A549 (cell line): ENCODE measurements at regions not wholly inside any gene's neighbourhood (a gene's known extent, or its start where the extent isn't known, plus 50 kb on each side); places are given as distances from the start of the nearest gene placed in this dataset.

Source experiments
- E2F6 ChIP-seq: IDR thresholded peaks from 2 replicates; pipeline ENCODE4 v1.6.1; 2012; ENCODE audit warnings: low read depth, borderline replicate concordance
- EP300 ChIP-seq, 2 experiments: fragments of >200 bp; sonication (Bioruptor Twin); formaldehyde crosslinking; IDR thresholded peaks; 2 replicates in 1 of 2; 3 replicates in 1 of 2; pipeline ENCODE4 v1.6.1; 2016 to 2017
- FOSL2 ChIP-seq, 2 experiments: fragments of 450-650 bp in 1 of 2; fragments of >200 bp in 1 of 2; sonication (Bioruptor Twin) in 1 of 2; formaldehyde crosslinking; IDR thresholded peaks; 2 replicates each; pipeline versions ENCODE4 v1.5.0 to v1.6.1; 2016 to 2020; ENCODE audit warnings: mild to moderate bottlenecking in 1 of 2, moderate library complexity in 1 of 2
- KDM1A ChIP-seq: fragments of 200-600 bp; sonication (generic); IDR thresholded peaks from 2 replicates; pipeline ENCODE4 v1.6.1; 2016; ENCODE audit warnings: low read depth, mild to moderate bottlenecking
- ZFP36 ChIP-seq: fragments of 450-650 bp; IDR thresholded peaks from 2 replicates; pipeline ENCODE4 v1.6.1; 2014; ENCODE audit warnings: borderline replicate concordance; ENCODE audit not compliant: partially characterized antibody
- TF ChIP-seq, protein P1 (sequence below): fragments of >200 bp; sonication (Bioruptor Twin); formaldehyde crosslinking; IDR thresholded peaks from 3 replicates; pipeline ENCODE4 v1.5.1; 2016

DNA sequence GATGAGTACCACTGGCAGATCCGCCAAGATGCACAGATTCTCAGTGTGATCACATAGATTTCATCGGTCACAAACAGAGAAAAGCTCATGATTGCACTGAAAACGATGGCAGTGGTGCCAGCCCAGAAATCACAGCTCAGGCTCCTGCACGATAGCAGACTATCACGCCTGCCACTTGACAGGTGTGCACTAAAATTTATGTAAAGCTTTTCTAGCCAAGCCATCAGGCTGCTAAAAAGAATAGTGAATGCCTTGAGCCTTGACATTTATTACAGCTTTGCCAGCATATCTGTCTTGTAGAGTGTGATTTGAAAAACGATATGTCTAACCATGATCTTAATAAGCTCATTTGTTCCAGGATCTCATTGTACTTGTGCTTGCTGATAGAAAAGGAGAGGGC, 409.5 kb upstream of the CWC22 start:
- TF ChIP-seq E2F6: no peak
- no peak for TF ChIP-seq ZFP36
- TF ChIP-seq EP300 (IDR thresholded peaks at IDR 0.05): no peak
- TF ChIP-seq KDM1A: no peak
- no peak for TF ChIP-seq FOSL2 (IDR thresholded peaks at IDR 0.05)
- no peak for TF ChIP-seq FOSL2 (CRISPR knock-in tag; IDR thresholded peaks at IDR 0.05)
- TF ChIP-seq, protein P1, sequence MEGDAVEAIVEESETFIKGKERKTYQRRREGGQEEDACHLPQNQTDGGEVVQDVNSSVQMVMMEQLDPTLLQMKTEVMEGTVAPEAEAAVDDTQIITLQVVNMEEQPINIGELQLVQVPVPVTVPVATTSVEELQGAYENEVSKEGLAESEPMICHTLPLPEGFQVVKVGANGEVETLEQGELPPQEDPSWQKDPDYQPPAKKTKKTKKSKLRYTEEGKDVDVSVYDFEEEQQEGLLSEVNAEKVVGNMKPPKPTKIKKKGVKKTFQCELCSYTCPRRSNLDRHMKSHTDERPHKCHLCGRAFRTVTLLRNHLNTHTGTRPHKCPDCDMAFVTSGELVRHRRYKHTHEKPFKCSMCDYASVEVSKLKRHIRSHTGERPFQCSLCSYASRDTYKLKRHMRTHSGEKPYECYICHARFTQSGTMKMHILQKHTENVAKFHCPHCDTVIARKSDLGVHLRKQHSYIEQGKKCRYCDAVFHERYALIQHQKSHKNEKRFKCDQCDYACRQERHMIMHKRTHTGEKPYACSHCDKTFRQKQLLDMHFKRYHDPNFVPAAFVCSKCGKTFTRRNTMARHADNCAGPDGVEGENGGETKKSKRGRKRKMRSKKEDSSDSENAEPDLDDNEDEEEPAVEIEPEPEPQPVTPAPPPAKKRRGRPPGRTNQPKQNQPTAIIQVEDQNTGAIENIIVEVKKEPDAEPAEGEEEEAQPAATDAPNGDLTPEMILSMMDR: no peak
